ENCODE measurements at regions not wholly inside any gene's neighbourhood (a gene's known extent, or its start where the extent isn't known, plus 50 kb on each side); places are given as distances from the start of the nearest gene placed in this dataset.

GRCh38 chr12:66848967-66849366, 170.1 kb upstream of the GRIP1 start:
- no peak for TF ChIP-seq POLR2A (IDR thresholded peaks at IDR 0.05)
- TF ChIP-seq, protein P1, sequence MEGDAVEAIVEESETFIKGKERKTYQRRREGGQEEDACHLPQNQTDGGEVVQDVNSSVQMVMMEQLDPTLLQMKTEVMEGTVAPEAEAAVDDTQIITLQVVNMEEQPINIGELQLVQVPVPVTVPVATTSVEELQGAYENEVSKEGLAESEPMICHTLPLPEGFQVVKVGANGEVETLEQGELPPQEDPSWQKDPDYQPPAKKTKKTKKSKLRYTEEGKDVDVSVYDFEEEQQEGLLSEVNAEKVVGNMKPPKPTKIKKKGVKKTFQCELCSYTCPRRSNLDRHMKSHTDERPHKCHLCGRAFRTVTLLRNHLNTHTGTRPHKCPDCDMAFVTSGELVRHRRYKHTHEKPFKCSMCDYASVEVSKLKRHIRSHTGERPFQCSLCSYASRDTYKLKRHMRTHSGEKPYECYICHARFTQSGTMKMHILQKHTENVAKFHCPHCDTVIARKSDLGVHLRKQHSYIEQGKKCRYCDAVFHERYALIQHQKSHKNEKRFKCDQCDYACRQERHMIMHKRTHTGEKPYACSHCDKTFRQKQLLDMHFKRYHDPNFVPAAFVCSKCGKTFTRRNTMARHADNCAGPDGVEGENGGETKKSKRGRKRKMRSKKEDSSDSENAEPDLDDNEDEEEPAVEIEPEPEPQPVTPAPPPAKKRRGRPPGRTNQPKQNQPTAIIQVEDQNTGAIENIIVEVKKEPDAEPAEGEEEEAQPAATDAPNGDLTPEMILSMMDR (IDR thresholded peaks at IDR 0.05), result no peak

Data from lower leg skin (tissue), 3 donors.